GM12872 (cell line): ENCODE measurements at regions not wholly inside any gene's neighbourhood (a gene's known extent, or its start where the extent isn't known, plus 50 kb on each side); places are given as distances from the start of the nearest gene placed in this dataset.

ENCODE experiments used
- CTCF ChIP-seq: IDR thresholded peaks from 3 replicates; pipeline ENCODE4 v1.5.1; 2011; ENCODE audit warnings: low read depth, mild to moderate bottlenecking, low read length, moderate library complexity; ENCODE audit not compliant: insufficient read depth

DNA sequence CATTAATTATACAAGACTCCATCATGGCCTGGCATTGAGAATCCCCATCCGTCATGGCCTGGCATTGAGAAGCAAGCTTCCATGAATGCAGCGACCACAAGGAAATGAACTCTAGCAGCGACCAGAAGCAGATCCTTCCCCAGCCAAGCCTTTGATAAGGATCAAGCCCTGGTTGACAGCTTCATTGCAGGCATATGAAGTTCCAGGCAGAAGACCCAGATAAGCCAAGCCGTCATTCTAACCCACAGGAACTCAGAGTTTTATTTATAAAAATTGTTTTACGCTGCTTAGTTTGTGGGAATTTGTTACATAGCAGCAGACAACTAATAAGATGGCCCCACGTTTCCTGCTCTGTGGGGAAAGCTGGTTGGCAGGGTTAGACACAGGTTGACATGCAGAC is 642.3 kb downstream of the GATA3 start:
- TF ChIP-seq CTCF: no peak

GRCh38 chr10:8700689-8701088 is 646.2 kb downstream of the GATA3 start:
- no peak for TF ChIP-seq CTCF

GRCh38 chr10:8702181-8702580 is 647.7 kb downstream of the GATA3 start:
- TF ChIP-seq CTCF: no peak

DNA sequence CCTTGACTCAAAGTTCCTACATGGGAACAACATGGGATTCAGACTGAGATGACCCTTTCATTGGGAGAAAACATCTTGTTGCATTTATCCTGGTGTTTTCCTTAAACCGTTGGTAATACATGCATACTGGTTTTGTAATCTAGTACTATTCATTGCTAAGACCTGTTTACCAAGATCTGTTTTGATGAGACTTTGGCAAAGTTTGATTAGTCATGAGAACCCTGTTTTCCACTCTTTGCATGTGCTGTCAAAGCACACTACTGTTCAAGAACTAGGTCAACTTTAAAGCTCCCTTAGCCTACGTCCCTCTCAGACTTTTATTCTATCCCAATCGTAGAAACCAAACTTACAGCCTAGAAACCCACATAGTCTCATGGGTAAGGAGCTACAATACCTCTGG is 650.9 kb downstream of the GATA3 start:
- no peak for TF ChIP-seq CTCF

DNA sequence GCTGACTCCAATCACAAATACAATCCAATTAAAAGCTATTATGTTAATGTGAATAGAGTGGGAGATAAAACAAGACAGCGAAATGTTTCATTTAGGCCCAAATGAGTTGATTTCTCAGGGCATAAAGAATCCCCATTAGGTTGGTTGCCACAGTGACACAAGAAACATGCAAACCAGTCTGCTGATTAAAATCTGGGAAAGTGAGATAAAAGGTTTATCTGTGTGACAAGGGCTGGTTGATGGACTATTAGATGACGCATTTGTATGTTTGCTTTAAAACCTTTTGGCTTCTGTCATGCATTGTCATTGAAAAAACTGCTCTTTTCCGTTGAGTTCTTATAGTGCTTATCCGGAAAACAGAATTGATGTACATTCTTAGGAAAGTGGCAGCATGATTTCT is 658.2 kb downstream of the GATA3 start:
- no peak for TF ChIP-seq CTCF

DNA sequence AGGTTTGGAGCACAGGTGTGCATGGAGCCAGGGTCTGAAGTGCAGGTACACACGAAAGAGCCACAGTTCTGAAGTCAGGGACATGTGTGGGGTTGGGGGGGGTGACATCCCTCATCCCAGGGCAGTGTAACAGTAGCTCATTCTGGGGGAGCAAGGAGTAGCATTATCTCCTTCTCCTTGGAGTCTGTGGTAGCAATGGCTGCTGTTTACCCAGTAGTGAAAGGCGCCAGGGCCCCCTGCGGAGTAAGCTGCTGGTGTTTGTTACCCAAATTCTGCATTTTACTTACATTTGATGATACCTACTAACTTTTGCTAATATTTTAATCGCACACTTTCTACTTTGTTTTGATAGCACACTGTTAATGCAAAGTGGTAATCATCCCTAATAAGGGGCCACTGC is 665.5 kb downstream of the GATA3 start:
- TF ChIP-seq CTCF: no peak

DNA sequence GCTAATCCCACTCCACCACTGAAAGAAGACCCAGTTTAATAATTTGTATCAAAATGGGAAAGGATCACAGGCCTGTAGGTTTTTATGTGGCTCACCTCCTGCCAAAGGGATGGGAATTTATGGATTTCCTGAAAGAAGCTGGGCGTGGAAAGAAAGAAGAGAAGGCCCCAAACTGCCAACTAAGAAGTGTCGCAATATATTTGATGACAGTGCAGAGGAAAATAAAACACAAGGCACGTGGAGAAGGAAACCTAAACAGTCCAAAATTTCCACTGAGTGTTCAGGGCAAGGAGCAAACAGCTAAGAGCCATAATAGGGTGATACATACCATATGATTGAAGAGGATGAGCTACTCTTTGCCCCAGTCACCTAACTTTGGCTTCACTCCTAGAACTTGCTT is 667.2 kb downstream of the GATA3 start:
- no peak for TF ChIP-seq CTCF

- no peak for TF ChIP-seq CTCF
Measured at GRCh38 chr10:8722835-8723234, 668.3 kb downstream of the GATA3 start.
